Endothelial cell of umbilical vein (primary cell): ENCODE measurements at regions not wholly inside any gene's neighbourhood (a gene's known extent, or its start where the extent isn't known, plus 50 kb on each side); places are given as distances from the start of the nearest gene placed in this dataset.

Experiments
- CTCF ChIP-seq, 2 donors: IDR thresholded peaks; 1 replicate in 1 of 2; 2 replicates in 1 of 2; pipeline ENCODE4 v1.5.1; 2011; ENCODE audit warnings: low read length in 2 of 2, mild to moderate bottlenecking in 2 of 2, moderate library complexity in 2 of 2, control low read depth in 1 of 2, inconsistent platforms in 1 of 2, low read depth in 1 of 2; ENCODE audit not compliant: insufficient read depth in 1 of 2; ENCODE audit errors: extremely low read depth in 1 of 2
- EZH2 ChIP-seq: IDR thresholded peaks from 2 replicates; pipeline ENCODE4 v1.6.1; 2012; ENCODE audit warnings: borderline replicate concordance, low read depth, mild to moderate bottlenecking, moderate library complexity, low read length, inconsistent platforms; ENCODE audit not compliant: severe bottlenecking
- GATA2 ChIP-seq: IDR thresholded peaks from 2 replicates; pipeline ENCODE4 v1.7.0; 2011; ENCODE audit warnings: low read depth, mild to moderate bottlenecking, moderate library complexity, mixed read lengths, low read length; ENCODE audit not compliant: insufficient read length, insufficient read depth
- MAX ChIP-seq: IDR thresholded peaks from 2 replicates; pipeline ENCODE4 v1.6.1; 2011; ENCODE audit not compliant: insufficient read depth, insufficient read length
- MYC ChIP-seq: IDR thresholded peaks from one replicate; pipeline ENCODE4 v1.6.1; 2011; ENCODE audit warnings: mild to moderate bottlenecking, low read depth, low read length
- POLR2A ChIP-seq: IDR thresholded peaks from 2 replicates; pipeline ENCODE4 v1.6.1; 2012; ENCODE audit warnings: low read depth, mild to moderate bottlenecking, control low read depth, low read length
- POLR2AphosphoS5 ChIP-seq: IDR thresholded peaks from 2 replicates; pipeline ENCODE4 v1.6.1; 2012; ENCODE audit warnings: low read depth, mild to moderate bottlenecking, control low read depth, low read length, moderate library complexity; ENCODE audit not compliant: insufficient read depth

GRCh38 chr7:106561151-106561550 is 99.8 kb downstream of the CCDC71L start:
- TF ChIP-seq CTCF (IDR thresholded peaks at IDR 0.05; ENCODE audit: extremely low read depth in 1 of 2, insufficient read depth in 1 of 2, low read depth in 1 of 2, low read length in 2 of 2) = no peak
- TF ChIP-seq POLR2A = no peak
- TF ChIP-seq POLR2AphosphoS5 = no peak
- TF ChIP-seq MAX = no peak
- TF ChIP-seq GATA2 = no peak
- no peak for TF ChIP-seq MYC
- no peak for TF ChIP-seq EZH2
